ENCODE measurements at regions not wholly inside any gene's neighbourhood (a gene's known extent, or its start where the extent isn't known, plus 50 kb on each side); places are given as distances from the start of the nearest gene placed in this dataset.

- DNase-seq (ENCODE audit: low spot score): no peak
- TF ChIP-seq ETS1 (IDR thresholded peaks at IDR 0.05) (no peak), CREB1 (CRISPR knock-in tag; IDR thresholded peaks at IDR 0.05; ENCODE audit: low read depth) (no peak), STAT1 (IDR thresholded peaks at IDR 0.05; ENCODE audit: unreplicated experiment) (no peak), ZNF114 (CRISPR knock-in tag; IDR thresholded peaks at IDR 0.05) (no peak), ZNF331 (CRISPR knock-in tag; IDR thresholded peaks at IDR 0.05; ENCODE audit: low read depth) (no peak), REST (IDR thresholded peaks at IDR 0.05; ENCODE audit: unreplicated experiment) (no peak), EZH2 (IDR thresholded peaks at IDR 0.05; ENCODE audit: low read depth, unreplicated experiment) (no peak), JUNB (IDR thresholded peaks at IDR 0.05; ENCODE audit: unreplicated experiment) (no peak), NANOG (IDR thresholded peaks at IDR 0.05; ENCODE audit: borderline replicate concordance) (no peak), EZH2phosphoT487 (IDR thresholded peaks at IDR 0.05; ENCODE audit: unreplicated experiment) (no peak), POLR2AphosphoS5 (IDR thresholded peaks at IDR 0.05; ENCODE audit: low read depth) (no peak), CTCF (conservative IDR thresholded peaks at IDR 0.05; ENCODE audit: low read depth in 2 of 2) (no peak)
- TF ChIP-seq, protein P1, sequence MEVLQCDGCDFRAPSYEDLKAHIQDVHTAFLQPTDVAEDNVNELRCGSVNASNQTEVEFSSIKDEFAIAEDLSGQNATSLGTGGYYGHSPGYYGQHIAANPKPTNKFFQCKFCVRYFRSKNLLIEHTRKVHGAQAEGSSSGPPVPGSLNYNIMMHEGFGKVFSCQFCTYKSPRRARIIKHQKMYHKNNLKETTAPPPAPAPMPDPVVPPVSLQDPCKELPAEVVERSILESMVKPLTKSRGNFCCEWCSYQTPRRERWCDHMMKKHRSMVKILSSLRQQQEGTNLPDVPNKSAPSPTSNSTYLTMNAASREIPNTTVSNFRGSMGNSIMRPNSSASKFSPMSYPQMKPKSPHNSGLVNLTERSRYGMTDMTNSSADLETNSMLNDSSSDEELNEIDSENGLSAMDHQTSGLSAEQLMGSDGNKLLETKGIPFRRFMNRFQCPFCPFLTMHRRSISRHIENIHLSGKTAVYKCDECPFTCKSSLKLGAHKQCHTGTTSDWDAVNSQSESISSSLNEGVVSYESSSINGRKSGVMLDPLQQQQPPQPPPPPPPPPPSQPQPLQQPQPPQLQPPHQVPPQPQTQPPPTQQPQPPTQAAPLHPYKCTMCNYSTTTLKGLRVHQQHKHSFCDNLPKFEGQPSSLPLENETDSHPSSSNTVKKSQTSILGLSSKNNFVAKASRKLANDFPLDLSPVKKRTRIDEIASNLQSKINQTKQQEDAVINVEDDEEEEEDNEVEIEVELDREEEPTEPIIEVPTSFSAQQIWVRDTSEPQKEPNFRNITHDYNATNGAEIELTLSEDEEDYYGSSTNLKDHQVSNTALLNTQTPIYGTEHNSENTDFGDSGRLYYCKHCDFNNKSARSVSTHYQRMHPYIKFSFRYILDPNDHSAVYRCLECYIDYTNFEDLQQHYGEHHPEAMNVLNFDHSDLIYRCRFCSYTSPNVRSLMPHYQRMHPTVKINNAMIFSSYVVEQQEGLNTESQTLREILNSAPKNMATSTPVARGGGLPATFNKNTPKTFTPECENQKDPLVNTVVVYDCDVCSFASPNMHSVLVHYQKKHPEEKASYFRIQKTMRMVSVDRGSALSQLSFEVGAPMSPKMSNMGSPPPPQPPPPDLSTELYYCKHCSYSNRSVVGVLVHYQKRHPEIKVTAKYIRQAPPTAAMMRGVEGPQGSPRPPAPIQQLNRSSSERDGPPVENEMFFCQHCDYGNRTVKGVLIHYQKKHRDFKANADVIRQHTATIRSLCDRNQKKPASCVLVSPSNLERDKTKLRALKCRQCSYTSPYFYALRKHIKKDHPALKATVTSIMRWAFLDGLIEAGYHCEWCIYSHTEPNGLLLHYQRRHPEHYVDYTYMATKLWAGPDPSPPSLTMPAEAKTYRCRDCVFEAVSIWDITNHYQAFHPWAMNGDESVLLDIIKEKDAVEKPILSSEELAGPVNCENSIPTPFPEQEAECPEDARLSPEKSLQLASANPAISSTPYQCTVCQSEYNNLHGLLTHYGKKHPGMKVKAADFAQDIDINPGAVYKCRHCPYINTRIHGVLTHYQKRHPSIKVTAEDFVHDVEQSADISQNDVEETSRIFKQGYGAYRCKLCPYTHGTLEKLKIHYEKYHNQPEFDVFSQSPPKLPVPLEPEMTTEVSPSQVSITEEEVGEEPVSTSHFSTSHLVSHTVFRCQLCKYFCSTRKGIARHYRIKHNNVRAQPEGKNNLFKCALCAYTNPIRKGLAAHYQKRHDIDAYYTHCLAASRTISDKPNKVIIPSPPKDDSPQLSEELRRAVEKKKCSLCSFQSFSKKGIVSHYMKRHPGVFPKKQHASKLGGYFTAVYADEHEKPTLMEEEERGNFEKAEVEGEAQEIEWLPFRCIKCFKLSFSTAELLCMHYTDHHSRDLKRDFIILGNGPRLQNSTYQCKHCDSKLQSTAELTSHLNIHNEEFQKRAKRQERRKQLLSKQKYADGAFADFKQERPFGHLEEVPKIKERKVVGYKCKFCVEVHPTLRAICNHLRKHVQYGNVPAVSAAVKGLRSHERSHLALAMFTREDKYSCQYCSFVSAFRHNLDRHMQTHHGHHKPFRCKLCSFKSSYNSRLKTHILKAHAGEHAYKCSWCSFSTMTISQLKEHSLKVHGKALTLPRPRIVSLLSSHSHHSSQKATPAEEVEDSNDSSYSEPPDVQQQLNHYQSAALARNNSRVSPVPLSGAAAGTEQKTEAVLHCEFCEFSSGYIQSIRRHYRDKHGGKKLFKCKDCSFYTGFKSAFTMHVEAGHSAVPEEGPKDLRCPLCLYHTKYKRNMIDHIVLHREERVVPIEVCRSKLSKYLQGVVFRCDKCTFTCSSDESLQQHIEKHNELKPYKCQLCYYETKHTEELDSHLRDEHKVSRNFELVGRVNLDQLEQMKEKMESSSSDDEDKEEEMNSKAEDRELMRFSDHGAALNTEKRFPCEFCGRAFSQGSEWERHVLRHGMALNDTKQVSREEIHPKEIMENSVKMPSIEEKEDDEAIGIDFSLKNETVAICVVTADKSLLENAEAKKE (CRISPR knock-in tag; IDR thresholded peaks at IDR 0.05): no peak
- no peaks in the 10 kb centered on the region for H3K79me2 ChIP-seq (replicated peaks; ENCODE audit: insufficient read depth)
- H3K4me3 Mint-ChIP-seq: no peak overlapping the region
- no peaks in the 10 kb centered on the region for H3K27me3 ChIP-seq (ENCODE audit: insufficient read depth)
- H3K9me2 ChIP-seq (ENCODE audit: insufficient read depth): peaks cover 9% of the 10 kb centered on the region; the same call in 1 of the 2 replicates
- H3K9me3 Mint-ChIP-seq: no peaks in the 10 kb centered on the region
- H3K4me2 ChIP-seq: no peak overlapping the region
- H3K27me3 Mint-ChIP-seq (ENCODE audit: insufficient read depth, low read depth, poor library complexity): peaks cover 4% of the 10 kb centered on the region
- no peak overlapping the region for H3K27ac ChIP-seq (ENCODE audit: low read depth)
- no peak overlapping the region for H2AFZ ChIP-seq
- H3K27ac Mint-ChIP-seq: no peak overlapping the region
- no peaks in the 10 kb centered on the region for H3K4me1 ChIP-seq (ENCODE audit: insufficient read depth)
- no peaks in the 10 kb centered on the region for H3K36me3 ChIP-seq (ENCODE audit: insufficient read depth)
- H3K4me3 ChIP-seq: no peak overlapping the region
- no peaks in the 10 kb centered on the region for H3F3A ChIP-seq (replicated peaks; ENCODE audit: low read depth)
- no peaks in the 10 kb centered on the region for H4K20me1 ChIP-seq (replicated peaks; ENCODE audit: insufficient read depth)
- no peaks in the 10 kb centered on the region for H3K36me3 Mint-ChIP-seq (ENCODE audit: low read depth)
- ATAC-seq: no peak
- no peaks in the 10 kb centered on the region for H3K4me1 Mint-ChIP-seq
These were observed 441.5 kb downstream of the ENC1 start for GRCh38 chr5:74199005-74199404.

Measured in GM23338 (cell line).